ENCODE measurements at regions not wholly inside any gene's neighbourhood (a gene's known extent, or its start where the extent isn't known, plus 50 kb on each side); places are given as distances from the start of the nearest gene placed in this dataset.
"Not testable (repeated sequence)": the region's sequence is repeated elsewhere in the genome, so short reads cannot be mapped to it uniquely, and the experiment has no call there.

- no peak for DNase-seq
Observed at GRCh38 chr1:201731592-201731991, 97.4 kb upstream of the IPO9 start.

DNA sequence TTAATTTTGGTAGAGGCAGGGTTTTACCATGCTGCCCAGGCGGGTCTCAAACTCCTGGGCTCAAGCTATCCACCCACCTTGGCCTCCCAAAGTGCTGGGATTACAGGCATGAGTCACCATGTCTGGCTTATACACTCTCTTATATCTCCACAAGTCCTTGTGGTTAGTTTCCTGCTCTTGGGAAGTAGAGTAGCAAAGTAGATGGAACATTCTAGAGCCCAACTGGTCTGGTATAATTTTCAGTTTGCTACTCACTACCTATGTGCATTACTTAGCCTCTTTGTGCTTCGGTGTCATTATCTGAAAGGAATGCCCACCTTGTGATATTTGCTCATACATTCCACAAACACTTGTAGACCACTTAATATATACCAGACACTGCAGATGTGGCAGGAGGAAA is 96.6 kb upstream of the IPO9 start:
- peak; percentile 37 for DNase-seq

- not testable (repeated sequence) for DNase-seq
Observed at GRCh38 chr1:201734221-201734620, 94.7 kb upstream of the IPO9 start.

DNA sequence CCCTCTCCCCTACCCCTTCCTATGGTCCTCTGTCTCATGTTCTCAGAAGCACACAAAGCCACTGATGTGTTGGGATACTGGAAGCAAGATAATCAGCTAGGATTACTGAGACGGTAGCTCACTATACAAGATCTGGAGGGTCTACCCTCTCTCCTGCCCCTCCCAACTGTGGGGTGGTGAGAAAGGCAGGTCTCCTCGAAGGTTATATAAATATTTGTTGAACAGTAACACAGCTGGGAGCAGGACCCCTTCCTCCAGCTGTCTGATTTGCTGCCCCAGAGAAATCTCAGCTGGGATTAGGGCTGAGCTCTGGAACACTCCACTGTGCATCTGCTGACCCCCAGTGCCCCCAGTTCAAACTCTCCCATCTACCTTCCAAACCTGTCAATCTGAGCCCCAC is 94.2 kb upstream of the IPO9 start:
- no peak for DNase-seq

DNA sequence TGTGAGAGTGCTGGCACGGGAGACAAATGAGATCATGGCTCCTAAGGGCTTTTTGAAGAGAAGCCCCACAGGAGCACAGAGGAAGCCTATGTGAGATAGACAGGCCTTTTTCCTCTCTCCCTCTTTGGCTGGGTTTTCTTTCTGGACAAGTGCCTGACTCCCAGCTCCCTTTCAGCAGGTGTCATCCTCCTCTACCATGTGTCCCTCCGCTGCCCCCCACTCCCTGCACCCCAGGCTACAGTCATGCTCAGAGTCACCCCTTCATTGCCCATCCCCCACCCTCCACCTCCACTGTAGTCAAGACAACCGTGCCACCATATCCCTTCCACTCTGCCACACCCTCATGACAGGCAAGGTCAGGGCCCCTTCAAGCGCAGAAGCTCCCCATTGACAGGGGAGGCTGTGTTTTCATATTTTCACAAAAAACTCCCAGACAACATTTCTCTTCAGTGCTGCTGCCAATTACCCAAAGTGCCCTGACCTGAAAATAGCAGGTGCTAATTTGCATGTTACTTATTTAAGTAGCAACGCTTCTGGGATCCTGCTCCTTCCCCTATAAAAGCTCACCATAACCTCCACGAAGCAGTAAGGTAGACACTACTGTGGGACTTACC is 92.1 kb upstream of the IPO9 start:
- no peak for DNase-seq

- peak; percentile 92 for DNase-seq
Observed at GRCh38 chr1:201737352-201738060, 91.5 kb upstream of the IPO9 start.

- no peak for DNase-seq
Observed at GRCh38 chr1:201739080-201739479, 89.9 kb upstream of the IPO9 start.

DNA sequence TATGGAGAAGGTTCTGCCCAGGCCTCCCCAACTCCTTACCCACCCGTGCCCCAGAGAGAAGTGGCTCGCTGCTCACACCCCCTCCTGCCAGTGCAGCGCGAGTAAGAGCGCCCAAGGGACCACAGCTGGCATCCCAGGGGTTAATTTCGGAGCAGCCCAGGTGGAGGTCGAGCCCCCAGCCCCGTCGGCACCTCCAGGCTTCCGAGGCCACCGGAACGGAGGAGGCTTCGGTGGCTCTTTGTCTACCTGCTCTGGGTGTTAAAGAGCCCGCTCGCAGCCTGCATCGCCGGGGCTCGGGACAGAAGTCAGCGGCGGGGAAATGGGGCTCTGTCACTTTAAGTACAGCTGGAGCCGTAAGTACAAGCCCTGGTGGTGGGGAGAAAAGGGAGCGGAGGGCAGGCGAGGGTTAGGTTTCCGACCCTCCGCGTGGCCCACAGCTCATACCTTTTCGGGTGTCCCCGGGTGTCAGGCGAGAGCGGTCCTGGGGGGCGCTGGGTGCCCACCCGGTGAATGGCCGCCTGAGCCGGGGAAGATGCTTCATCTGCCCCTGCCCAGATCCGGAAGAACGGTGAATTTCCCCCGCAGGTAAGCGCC is 89.4 kb upstream of the IPO9 start:
- DNase-seq: no peak

GRCh38 chr1:201740086-201740541 is 88.8 kb upstream of the IPO9 start:
- no peak for DNase-seq

- DNase-seq: no peak
Observed at GRCh38 chr1:201740670-201741111, 88.3 kb upstream of the IPO9 start.

GRCh38 chr1:201741763-201742342 is 87.1 kb upstream of the IPO9 start:
- no peak for DNase-seq

DNA sequence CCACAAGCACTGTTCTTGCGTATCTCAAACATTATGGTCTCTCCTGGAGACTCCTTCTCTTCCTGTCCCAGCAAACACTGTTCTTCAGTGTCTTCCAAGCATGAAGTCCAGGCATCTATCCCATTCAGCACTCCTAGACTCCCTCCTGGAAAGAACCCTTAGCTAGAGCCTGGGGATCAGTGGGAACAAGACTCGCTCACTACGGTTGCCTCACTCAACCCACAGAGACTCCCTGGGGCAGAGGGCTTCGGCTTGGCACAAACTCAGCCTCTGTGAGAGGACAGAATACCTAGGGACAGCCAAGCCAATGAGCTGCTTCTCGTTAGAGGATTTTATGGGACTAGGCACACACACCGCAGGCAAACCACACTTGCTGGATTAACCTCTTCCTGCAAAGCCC is 86.5 kb upstream of the IPO9 start:
- peak; percentile 53 for DNase-seq

- peak; percentile 66 for DNase-seq
Observed at GRCh38 chr1:201742955-201743805, 85.8 kb upstream of the IPO9 start.

DNA sequence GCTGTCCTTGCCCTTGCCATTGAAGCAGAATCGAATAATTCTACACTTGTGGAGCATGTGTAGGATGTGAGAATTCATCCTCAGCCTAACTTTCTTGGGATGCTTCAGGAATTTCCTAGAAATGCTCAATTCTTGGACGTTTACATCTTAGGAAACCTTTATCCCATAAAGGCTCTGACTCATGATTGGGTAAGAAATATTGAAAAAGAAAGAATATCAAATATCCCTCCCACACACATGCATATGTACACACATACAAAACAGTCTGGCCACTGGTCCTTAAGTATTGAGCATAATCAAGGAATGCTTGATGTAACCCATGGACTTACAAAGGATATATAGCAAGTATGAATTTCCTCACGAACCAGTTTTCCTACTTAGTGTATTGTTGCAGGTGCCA is 83.9 kb upstream of the IPO9 start:
- peak; percentile 85 for DNase-seq

- DNase-seq: no peak
Observed at GRCh38 chr1:201746156-201746555, 82.8 kb upstream of the IPO9 start.

GRCh38 chr1:201747261-201747660 is 81.7 kb upstream of the IPO9 start:
- no peak for DNase-seq

GRCh38 chr1:201748335-201748734 is 80.6 kb upstream of the IPO9 start:
- DNase-seq: peak; percentile 96

DNA sequence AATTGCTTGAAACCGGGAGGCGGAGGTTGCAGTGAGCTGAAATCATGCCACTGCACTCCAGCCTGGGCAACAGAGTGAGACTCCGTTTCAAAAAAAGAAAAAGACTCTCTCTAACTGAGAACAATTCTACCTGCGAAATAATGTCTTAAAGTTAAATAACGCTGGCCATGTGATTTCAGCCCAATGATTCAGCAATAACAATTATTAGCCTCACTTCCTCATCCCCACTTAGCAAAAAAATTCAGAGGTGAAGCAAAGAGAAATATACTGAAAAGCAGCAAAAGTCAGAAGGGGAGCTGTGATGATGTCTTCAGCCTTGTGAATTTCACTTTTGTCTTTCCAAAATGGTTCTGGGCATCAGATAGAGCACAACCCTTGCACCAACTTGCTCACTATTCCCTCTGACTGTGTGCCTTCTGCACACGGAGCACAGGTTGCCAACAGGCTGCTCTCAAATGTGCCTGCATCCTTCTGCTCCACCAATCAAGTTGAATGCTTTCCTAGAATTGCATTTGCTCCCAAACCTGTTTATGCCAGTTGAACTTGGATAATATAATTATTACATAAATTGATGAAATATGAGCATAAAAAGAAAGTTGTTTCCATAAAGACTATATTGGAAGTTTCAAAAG is 79.8 kb upstream of the IPO9 start:
- no peak for DNase-seq

DNA sequence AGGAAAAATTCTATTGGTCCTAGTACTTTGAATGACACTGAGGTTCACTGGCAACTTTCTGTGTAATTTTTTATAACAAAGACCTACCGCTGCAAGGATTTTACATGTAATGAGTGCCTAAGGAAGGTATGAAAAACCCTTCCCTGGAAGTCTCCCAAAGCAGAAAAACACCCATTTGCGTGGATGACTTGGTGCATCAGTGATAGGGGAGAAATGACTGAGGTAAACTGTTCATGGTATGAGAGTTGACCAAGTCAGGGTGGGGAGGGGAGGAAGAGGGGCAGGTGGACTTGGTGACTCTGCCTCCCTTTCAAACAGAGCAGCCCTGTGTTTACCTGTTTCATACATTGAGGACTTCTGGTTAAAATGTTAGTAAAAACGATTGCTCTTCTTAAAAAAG is 78.8 kb upstream of the IPO9 start:
- DNase-seq: no peak

DNA sequence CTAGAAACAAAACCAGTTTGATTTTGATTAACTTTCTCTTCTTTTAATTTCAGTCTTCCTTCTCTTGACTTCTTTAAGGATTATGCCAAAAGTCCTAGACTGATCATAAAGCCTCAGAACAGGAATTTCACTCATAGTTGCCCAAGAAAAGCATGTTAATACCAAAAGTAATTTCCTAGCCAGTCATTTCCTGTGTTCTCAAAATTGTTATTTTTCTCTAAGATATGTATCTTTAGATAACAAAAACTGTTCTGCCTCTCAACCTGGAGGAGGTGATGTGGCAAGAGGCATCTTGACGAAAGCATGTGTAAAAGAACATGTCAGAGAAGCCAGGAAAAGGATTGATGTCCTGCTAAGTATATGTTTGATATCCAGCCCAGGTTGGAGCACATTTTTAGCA is 78.0 kb upstream of the IPO9 start:
- DNase-seq: peak; percentile 74

GRCh38 chr1:201751872-201752271 is 77.1 kb upstream of the IPO9 start:
- DNase-seq: no peak

- no peak for DNase-seq
Observed at GRCh38 chr1:201752333-201752732, 76.6 kb upstream of the IPO9 start.

Measured in fibroblast of skin of right quadriceps (primary cell).